Femur (tissue), 1 donor: ENCODE measurements at regions not wholly inside any gene's neighbourhood (a gene's known extent, or its start where the extent isn't known, plus 50 kb on each side); places are given as distances from the start of the nearest gene placed in this dataset.
"Not testable (repeated sequence)": the region's sequence is repeated elsewhere in the genome, so short reads cannot be mapped to it uniquely, and the experiment has no call there.

ENCODE experiments used
- DNase-seq: peaks from one replicate; pipeline ENCODE4 v3.0.0-alpha.2; 2017

DNA sequence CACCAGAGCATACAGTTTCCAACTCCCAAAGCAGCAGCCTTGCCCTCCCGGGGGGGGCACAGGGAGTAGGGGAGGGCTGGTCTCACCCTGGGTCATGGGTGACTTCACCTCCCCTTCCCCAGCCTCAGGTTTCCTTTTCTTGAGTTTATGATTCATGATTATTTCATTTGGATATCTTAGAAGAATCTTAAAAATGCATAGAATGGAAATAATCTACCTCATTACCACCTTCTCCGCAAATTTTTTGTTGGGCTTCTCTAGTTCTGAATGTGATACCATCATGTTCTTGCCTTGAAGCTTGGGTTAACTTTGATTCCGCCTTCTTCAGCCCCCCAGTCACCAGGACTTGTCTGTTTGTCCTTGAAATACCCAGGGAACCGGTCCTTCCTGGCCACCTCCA lies 148.8 kb upstream of the ROPN1 start:
- DNase-seq, result no peak

DNA sequence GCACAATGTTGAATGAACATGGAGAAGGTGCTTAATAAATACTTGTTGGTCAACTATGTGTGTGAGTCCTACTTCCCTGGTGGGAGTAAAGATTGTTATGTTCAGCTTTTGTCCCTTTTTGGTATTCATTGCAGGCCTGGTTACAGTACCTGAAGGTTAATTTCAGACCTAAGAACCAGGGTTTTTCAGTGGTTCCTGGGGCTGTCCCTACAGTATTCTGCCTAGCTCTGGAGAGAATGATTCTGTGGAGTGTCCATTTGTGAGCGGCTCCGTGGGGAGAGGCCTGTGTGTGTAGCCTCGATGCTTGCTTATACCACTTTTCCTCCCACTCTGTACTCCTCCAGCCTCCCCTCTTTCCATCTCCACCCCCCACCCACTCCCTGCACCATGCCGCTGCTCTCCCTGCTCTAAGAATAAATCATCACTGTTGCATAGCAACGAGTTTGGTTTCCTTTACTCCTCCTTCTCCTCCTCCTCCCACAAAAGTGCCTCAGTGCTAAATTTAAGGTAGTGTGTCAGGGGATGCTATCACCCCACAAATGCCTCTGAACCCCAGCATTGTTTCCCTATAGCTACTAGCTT lies 150.6 kb upstream of the ROPN1 start:
- DNase-seq, result no peak

DNA sequence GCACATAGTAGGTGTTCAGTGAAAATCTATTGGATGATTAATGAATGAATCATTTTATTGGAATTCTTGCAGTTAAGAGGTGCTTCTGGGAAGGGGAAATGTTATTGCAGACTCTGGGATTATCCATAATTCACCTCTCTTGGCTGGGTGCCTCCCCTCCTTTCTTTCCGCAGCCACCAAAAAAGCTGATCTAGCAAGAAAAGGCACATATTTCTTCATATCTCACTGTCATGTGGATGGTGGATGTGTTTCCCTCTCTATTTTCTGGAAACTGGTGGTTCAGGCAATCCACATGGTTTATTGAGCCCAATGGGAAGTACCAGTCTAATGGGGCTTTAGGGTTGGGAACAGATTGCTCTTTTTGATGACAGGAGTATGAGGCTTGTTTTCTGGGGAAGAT lies 151.1 kb upstream of the ROPN1 start:
- no peak for DNase-seq

DNA sequence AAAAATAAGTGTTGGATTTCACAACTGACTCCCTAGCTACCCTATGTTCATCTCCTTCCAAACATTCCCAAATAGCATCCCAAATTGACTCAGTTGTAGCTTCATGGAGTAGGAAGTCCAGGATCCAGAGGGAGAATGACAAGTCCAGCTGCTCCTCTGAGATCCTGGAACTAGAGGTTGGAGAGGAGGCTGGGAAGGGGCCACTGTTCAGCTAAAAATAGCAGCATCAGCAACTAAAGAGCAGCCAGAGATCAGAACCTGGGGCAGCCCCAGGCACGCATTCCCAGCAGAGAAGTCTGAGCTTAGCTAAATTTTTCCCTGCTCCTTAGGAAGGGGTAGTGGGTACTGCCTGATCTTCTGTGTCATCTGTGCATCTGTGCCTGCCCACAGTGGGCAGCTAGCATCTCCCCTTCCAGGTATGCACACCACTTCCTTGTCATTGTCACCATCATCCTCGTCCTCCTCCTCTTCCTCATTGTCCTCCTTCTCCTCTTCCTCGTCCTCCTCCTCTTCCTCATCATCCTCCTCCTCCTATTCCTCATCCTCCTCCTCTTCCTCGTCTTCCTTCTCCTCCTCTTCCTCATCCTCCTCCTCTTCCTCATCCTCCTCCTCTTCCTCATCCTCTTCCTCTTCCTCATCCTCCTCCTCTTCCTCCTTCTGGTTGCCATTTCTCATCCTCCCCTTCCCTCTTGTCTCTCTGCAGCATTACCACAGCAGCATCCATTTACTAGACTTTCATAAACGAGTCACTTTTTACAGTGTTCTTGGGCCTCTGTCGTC lies 152.3 kb upstream of the ROPN1 start:
- DNase-seq, result no peak

DNA sequence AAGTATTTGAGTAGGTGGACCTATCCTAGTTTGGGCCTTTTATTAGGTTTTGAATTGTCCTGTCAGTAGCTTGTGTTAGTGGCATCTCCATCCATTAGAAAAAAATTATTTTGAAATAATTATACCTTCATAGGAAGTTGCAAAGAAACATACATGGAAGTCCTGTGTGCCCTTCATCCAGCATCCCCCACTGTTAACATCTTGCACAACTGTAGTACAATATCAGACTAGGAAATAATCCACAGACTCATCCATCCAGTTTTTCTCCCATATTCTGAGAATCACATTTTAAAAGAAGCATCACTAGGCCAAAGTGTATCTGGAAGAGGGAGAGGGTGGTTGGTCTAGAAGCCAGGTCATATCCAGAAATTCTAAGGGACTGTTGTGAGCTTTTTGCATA lies 155.5 kb upstream of the ROPN1 start:
- no peak for DNase-seq

- no peak for DNase-seq
Observed at GRCh38 chr3:124147946-124148345, 156.0 kb upstream of the ROPN1 start.

- no peak for DNase-seq
Observed at GRCh38 chr3:124149081-124149480, 157.2 kb upstream of the ROPN1 start.

DNA sequence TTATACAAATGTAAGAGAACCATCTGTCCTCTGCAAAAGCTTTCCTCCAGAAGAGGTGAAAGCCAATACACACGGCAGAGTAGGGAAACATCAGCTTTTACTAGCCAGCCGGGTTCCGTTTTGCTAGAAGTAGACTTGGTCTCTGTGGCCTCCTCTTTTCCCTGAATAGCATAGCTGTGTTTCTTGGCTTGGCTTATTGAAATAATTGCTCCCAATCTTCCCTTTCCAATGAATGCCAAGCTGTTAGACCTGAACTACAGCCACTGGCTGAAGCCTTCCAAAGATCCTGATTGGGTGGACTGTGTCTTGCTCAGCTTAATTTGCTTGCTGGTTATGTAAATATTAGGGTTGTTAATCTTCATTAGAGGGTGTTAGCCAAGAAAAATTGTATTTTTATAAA lies 157.8 kb upstream of the ROPN1 start:
- peak; percentile 32 for DNase-seq

DNA sequence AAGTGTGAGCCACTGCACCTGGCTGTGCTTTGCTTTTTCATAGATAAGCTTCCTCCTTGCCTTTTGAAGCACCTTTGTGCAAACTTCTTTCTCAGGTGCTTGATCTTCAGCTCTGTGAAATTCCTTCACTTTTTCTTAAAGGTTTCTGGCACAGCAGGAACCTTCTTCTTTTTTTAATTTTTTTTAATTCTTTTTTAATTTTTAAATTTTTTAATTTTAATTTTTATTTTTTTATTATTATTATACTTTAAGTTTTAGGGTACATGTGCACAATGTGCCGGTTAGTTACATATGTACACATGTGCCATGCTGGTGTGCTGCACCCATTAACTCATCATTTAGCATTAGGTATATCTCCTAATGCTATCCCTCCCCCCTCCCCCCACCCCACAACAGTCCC lies 161.0 kb upstream of the ROPN1 start:
- not testable (repeated sequence) for DNase-seq

GRCh38 chr3:124156866-124157712 lies 165.2 kb upstream of the ROPN1 start:
- no peak for DNase-seq

GRCh38 chr3:124157748-124158147 lies 165.8 kb upstream of the ROPN1 start:
- no peak for DNase-seq

- no peak for DNase-seq
Observed at GRCh38 chr3:124158168-124158881, 166.4 kb upstream of the ROPN1 start.

GRCh38 chr3:124161448-124161847 lies 169.5 kb upstream of the ROPN1 start:
- no peak for DNase-seq

DNA sequence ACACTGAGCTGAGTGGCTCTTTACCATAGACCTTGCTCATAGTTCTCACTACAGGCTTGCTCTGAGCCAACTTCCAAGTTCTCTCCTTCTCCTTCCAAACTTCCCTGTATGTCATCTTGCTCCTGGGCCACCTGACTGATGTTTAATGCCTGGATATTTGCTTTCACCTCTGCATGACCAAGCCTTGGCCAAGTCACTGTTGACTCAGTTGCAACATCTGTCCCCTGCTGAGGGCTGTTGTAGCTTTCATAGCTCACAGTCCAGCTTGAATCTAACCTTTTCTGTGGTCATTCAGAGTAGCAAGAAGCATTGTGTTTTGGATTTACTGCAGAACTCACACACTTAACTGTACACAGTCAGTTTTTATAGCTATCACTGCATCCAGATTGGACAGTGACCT lies 171.8 kb upstream of the ROPN1 start:
- DNase-seq, result no peak

GRCh38 chr3:124168271-124168670 lies 176.3 kb upstream of the ROPN1 start:
- no peak for DNase-seq

GRCh38 chr3:124172283-124172682 lies 180.4 kb upstream of the ROPN1 start:
- DNase-seq, result no peak

GRCh38 chr3:124172816-124173215 lies 180.9 kb upstream of the ROPN1 start:
- DNase-seq, result no peak

GRCh38 chr3:124174476-124174875 lies 182.6 kb upstream of the ROPN1 start:
- DNase-seq, result peak; percentile 25

DNA sequence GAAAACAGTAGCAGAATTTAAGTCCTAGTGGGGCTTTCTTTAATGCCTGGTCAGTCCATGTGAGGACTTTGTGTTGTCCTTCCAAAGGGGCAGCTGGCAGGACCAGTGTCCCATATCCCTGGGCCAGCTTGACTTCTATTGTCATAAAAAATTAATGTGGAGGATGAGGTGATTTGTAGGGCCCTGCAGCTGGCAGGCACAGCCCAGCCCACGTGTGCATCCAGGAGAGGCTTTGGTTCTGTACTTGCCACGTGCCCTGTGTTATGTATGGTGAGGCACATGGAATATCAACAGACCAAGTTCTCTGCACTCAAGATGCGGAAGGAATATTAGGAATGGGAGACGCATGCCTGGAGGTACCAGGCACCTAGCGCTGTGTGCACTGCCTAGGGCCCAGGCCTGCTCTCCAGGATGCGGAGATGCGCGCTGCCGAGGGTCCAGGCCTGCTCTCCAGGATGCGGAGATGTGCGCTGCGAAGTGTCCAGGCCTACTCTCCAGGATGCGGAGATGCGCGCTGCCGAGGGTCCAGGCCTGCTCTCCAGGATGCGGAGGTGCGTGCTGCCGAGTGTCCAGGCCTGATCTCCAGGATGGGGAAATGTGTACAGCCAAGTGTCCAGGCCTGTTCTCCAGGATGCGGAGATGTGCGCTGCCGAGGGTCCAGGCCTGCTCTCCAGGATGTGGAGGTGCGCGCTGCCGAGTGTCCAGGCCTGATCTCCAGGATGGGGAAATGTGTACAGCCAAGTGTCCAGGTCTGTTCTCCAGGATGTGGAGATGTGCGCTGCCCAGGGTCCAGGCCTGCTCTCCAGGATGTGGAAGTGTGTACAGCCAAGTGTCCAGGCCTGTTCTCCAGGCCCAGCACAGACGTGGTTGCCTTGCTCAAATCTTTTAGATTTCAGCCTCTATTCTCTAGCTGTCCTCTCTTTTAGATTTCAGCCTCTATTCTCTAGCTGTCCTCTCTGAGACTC lies 183.3 kb upstream of the ROPN1 start:
- DNase-seq, result no peak

DNA sequence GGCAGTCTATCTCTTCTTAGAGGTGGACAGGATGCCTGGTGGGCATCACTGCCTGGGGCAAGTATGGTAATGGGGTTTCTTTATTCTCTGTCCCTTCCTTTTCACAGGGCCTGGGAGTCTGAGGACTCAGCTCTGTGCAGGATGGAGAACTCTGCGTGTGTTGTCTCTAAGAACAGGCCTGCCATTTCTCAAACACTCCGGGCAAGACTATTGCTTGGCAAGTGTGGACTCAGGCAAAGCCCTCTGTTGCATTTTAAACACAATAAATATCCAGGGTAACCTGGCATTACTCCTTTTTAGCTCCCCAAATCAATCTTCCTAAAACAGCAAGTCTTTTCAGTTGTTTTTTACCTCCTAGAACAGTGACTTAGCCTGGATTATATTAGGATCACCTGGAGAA lies 185.1 kb upstream of the ROPN1 start:
- no peak for DNase-seq

- no peak for DNase-seq
Observed at GRCh38 chr3:124178531-124178930, 186.6 kb upstream of the ROPN1 start.

GRCh38 chr3:124200407-124200806 lies 208.5 kb upstream of the ROPN1 start:
- no peak for DNase-seq
